IMR-90 (cell line): ENCODE measurements at regions not wholly inside any gene's neighbourhood (a gene's known extent, or its start where the extent isn't known, plus 50 kb on each side); places are given as distances from the start of the nearest gene placed in this dataset.

ENCODE experiments used
- CEBPB ChIP-seq: IDR thresholded peaks from 2 replicates; pipeline ENCODE4 v1.6.1; 2012; ENCODE audit warnings: low read depth, low read length, improper control_type of control experiment
- MAFK ChIP-seq: IDR thresholded peaks from 2 replicates; pipeline ENCODE4 v1.6.1; 2012; ENCODE audit warnings: low read depth, low read length, improper control_type of control experiment
- POLR2A ChIP-seq: IDR thresholded peaks from 2 replicates; pipeline ENCODE4 v1.6.1; 2012; ENCODE audit warnings: mild to moderate bottlenecking, low read depth, low read length
- RFX5 ChIP-seq: IDR thresholded peaks from 2 replicates; pipeline ENCODE4 v1.8.0; 2012; ENCODE audit warnings: low read depth, mild to moderate bottlenecking, low read length, moderate library complexity
- USF2 ChIP-seq: fragments of 150-350 bp; IDR thresholded peaks from 2 replicates; pipeline ENCODE4 v1.6.1; 2017; ENCODE audit warnings: mild to moderate bottlenecking, antibody characterized with exemption, low read length, low read depth
- TF ChIP-seq, protein P1 (sequence below): conservative IDR thresholded peaks from 2 replicates; pipeline ENCODE4 v1.5.1; 2012; ENCODE audit warnings: mild to moderate bottlenecking, low read depth, low read length, improper control_type of control experiment

GRCh38 chr6:6386010-6386409 lies 65.5 kb upstream of the F13A1 start:
- TF ChIP-seq, protein P1, sequence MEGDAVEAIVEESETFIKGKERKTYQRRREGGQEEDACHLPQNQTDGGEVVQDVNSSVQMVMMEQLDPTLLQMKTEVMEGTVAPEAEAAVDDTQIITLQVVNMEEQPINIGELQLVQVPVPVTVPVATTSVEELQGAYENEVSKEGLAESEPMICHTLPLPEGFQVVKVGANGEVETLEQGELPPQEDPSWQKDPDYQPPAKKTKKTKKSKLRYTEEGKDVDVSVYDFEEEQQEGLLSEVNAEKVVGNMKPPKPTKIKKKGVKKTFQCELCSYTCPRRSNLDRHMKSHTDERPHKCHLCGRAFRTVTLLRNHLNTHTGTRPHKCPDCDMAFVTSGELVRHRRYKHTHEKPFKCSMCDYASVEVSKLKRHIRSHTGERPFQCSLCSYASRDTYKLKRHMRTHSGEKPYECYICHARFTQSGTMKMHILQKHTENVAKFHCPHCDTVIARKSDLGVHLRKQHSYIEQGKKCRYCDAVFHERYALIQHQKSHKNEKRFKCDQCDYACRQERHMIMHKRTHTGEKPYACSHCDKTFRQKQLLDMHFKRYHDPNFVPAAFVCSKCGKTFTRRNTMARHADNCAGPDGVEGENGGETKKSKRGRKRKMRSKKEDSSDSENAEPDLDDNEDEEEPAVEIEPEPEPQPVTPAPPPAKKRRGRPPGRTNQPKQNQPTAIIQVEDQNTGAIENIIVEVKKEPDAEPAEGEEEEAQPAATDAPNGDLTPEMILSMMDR = no peak
- TF ChIP-seq POLR2A (no peak), CEBPB (no peak), RFX5 (no peak), MAFK (no peak), USF2 (no peak)
